GM11168 (cell line): ENCODE measurements at regions not wholly inside any gene's neighbourhood (a gene's known extent, or its start where the extent isn't known, plus 50 kb on each side); places are given as distances from the start of the nearest gene placed in this dataset.
"Not testable (repeated sequence)": the region's sequence is repeated elsewhere in the genome, so short reads cannot be mapped to it uniquely, and the experiment has no call there.

Source experiments
- in situ Hi-C: fragments of 300-500 bp; cut with MboI; formaldehyde crosslinking; loops from one replicate; pipeline ENCODE4 v1.12.0; 2022; ENCODE audit warnings: low sequenced_read_pairs; ENCODE audit not compliant: unreplicated experiment

- in situ Hi-C loops: no loop called here
Measured at GRCh38 chrX:45801554-45801953, 600.9 kb upstream of the DIPK2B start.

- in situ Hi-C loops: not testable (repeated sequence)
Measured at GRCh38 chrX:45800746-45801453, 600.2 kb upstream of the DIPK2B start.

GRCh38 chrX:45799576-45799975, 598.9 kb upstream of the DIPK2B start:
- in situ Hi-C loops: no loop called here

- in situ Hi-C loops: no loop called here
Measured at GRCh38 chrX:45795546-45795945, 594.9 kb upstream of the DIPK2B start.

GRCh38 chrX:45794995-45795337, 594.3 kb upstream of the DIPK2B start:
- in situ Hi-C loops: no loop called here

- in situ Hi-C loops: no loop called here
Measured at GRCh38 chrX:45794323-45794994, 593.8 kb upstream of the DIPK2B start.

GRCh38 chrX:45788941-45789348, 588.3 kb upstream of the DIPK2B start:
- in situ Hi-C loops: no loop called here

GRCh38 chrX:45788315-45788714, 587.6 kb upstream of the DIPK2B start:
- in situ Hi-C loops: no loop called here

GRCh38 chrX:45784590-45784989, 583.9 kb upstream of the DIPK2B start:
- in situ Hi-C loops: no loop called here

GRCh38 chrX:45783002-45783401, 582.3 kb upstream of the DIPK2B start:
- in situ Hi-C loops: no loop called here

- in situ Hi-C loops: no loop called here
Measured at GRCh38 chrX:45781901-45782553, 581.4 kb upstream of the DIPK2B start.

- in situ Hi-C loops: no loop called here
Measured at GRCh38 chrX:45778616-45779015, 577.9 kb upstream of the DIPK2B start.

- in situ Hi-C loops: no loop called here
Measured at GRCh38 chrX:45777366-45777765, 576.7 kb upstream of the DIPK2B start.

- in situ Hi-C loops: no loop called here
Measured at GRCh38 chrX:45775468-45775867, 574.8 kb upstream of the DIPK2B start.

- in situ Hi-C loops: no loop called here
Measured at GRCh38 chrX:45774961-45775360, 574.3 kb upstream of the DIPK2B start.

- in situ Hi-C loops: no loop called here
Measured at GRCh38 chrX:45773572-45773971, 572.9 kb upstream of the DIPK2B start.

- in situ Hi-C loops: no loop called here
Measured at GRCh38 chrX:45771560-45772340, 571.1 kb upstream of the DIPK2B start.

GRCh38 chrX:45771114-45771513, 570.4 kb upstream of the DIPK2B start:
- in situ Hi-C loops: no loop called here

- in situ Hi-C loops: no loop called here
Measured at GRCh38 chrX:45769761-45770582, 569.3 kb upstream of the DIPK2B start.

- in situ Hi-C loops: no loop called here
Measured at GRCh38 chrX:45768666-45769236, 568.1 kb upstream of the DIPK2B start.
